ENCODE measurements at regions not wholly inside any gene's neighbourhood (a gene's known extent, or its start where the extent isn't known, plus 50 kb on each side); places are given as distances from the start of the nearest gene placed in this dataset.

GRCh38 chr9:13737885-13738284 lies 458.4 kb upstream of the MPDZ start:
- Mint-ChIP-seq H3K27me3 (ENCODE audit: insufficient read depth) (no peaks in the 10 kb centered on the region), H3K4me1 (no peaks in the 10 kb centered on the region), H3K9me3 (no peaks in the 10 kb centered on the region), H3K36me3 (ENCODE audit: low read depth) (no peaks in the 10 kb centered on the region), H3K4me3 (no peak overlapping the region), H3K27ac (no peak overlapping the region)
- H3K4me1 ChIP-seq (ENCODE audit: control insufficient read depth, insufficient read depth, low read length) = no peaks in the 10 kb centered on the region
- no peak overlapping the region for H3K27ac ChIP-seq (ENCODE audit: low read depth, low read length)
- no peak for DNase-seq
- no peaks in the 10 kb centered on the region for H3K9me3 ChIP-seq (ENCODE audit: control insufficient read depth, low read length)
- H3K27me3 ChIP-seq (ENCODE audit: control insufficient read depth, insufficient read depth, low read length, poor library complexity, severe bottlenecking) = no peaks in the 10 kb centered on the region
- no peak overlapping the region for H3K9ac ChIP-seq (ENCODE audit: extremely low read depth, low read length, poor library complexity, severe bottlenecking)
- no peaks in the 10 kb centered on the region for H3K36me3 ChIP-seq (ENCODE audit: control insufficient read depth, insufficient read depth, low read length)
- H3K4me3 ChIP-seq (ENCODE audit: low read length) = no peak overlapping the region
- TF ChIP-seq CTCF (conservative IDR thresholded peaks at IDR 0.05) = no peak

- Mint-ChIP-seq H3K4me3 (no peak overlapping the region), H3K36me3 (ENCODE audit: low read depth) (no peaks in the 10 kb centered on the region), H3K4me1 (no peaks in the 10 kb centered on the region), H3K27me3 (ENCODE audit: insufficient read depth) (no peaks in the 10 kb centered on the region), H3K27ac (no peak overlapping the region), H3K9me3 (no peaks in the 10 kb centered on the region)
- H3K4me3 ChIP-seq (ENCODE audit: low read length) = no peak overlapping the region
- H3K36me3 ChIP-seq (ENCODE audit: control insufficient read depth, insufficient read depth, low read length) = no peaks in the 10 kb centered on the region
- no peak overlapping the region for H3K9ac ChIP-seq (ENCODE audit: extremely low read depth, low read length, poor library complexity, severe bottlenecking)
- H3K4me1 ChIP-seq (ENCODE audit: control insufficient read depth, insufficient read depth, low read length) = no peaks in the 10 kb centered on the region
- WGBS, 2 experiments (ENCODE audit: insufficient coverage in 1 of 2, insufficient read length in 1 of 2) = 83 to 96% methylated on average over 1 to 5 of the region's 5 CpGs
- no peak for DNase-seq
- no peak for TF ChIP-seq CTCF (conservative IDR thresholded peaks at IDR 0.05)
- no peaks in the 10 kb centered on the region for H3K9me3 ChIP-seq (ENCODE audit: control insufficient read depth, low read length)
- H3K27ac ChIP-seq (ENCODE audit: low read depth, low read length) = no peak overlapping the region
- H3K27me3 ChIP-seq (ENCODE audit: control insufficient read depth, insufficient read depth, low read length, poor library complexity, severe bottlenecking) = no peaks in the 10 kb centered on the region
Measured at GRCh38 chr9:13735181-13735580, 455.7 kb upstream of the MPDZ start.

- no peaks in the 10 kb centered on the region for H3K9me3 ChIP-seq (ENCODE audit: control insufficient read depth, low read length)
- Mint-ChIP-seq H3K27ac (no peak overlapping the region), H3K9me3 (no peaks in the 10 kb centered on the region), H3K27me3 (ENCODE audit: insufficient read depth) (no peaks in the 10 kb centered on the region), H3K4me3 (no peak overlapping the region), H3K4me1 (no peaks in the 10 kb centered on the region), H3K36me3 (ENCODE audit: low read depth) (no peaks in the 10 kb centered on the region)
- no peaks in the 10 kb centered on the region for H3K36me3 ChIP-seq (ENCODE audit: control insufficient read depth, insufficient read depth, low read length)
- 89 to 95% methylated on average over 3 of the region's 3 CpGs for WGBS, 2 experiments (ENCODE audit: insufficient coverage in 1 of 2, insufficient read length in 1 of 2)
- TF ChIP-seq CTCF (conservative IDR thresholded peaks at IDR 0.05) = no peak
- no peak overlapping the region for H3K4me3 ChIP-seq (ENCODE audit: low read length)
- no peak overlapping the region for H3K9ac ChIP-seq (ENCODE audit: extremely low read depth, low read length, poor library complexity, severe bottlenecking)
- H3K27me3 ChIP-seq (ENCODE audit: control insufficient read depth, insufficient read depth, low read length, poor library complexity, severe bottlenecking) = no peaks in the 10 kb centered on the region
- DNase-seq = no peak
- H3K4me1 ChIP-seq (ENCODE audit: control insufficient read depth, insufficient read depth, low read length) = no peaks in the 10 kb centered on the region
- H3K27ac ChIP-seq (ENCODE audit: low read depth, low read length) = no peak overlapping the region
Measured at GRCh38 chr9:13734601-13735000, 455.1 kb upstream of the MPDZ start.
